ENCODE measurements at regions not wholly inside any gene's neighbourhood (a gene's known extent, or its start where the extent isn't known, plus 50 kb on each side); places are given as distances from the start of the nearest gene placed in this dataset.

DNA sequence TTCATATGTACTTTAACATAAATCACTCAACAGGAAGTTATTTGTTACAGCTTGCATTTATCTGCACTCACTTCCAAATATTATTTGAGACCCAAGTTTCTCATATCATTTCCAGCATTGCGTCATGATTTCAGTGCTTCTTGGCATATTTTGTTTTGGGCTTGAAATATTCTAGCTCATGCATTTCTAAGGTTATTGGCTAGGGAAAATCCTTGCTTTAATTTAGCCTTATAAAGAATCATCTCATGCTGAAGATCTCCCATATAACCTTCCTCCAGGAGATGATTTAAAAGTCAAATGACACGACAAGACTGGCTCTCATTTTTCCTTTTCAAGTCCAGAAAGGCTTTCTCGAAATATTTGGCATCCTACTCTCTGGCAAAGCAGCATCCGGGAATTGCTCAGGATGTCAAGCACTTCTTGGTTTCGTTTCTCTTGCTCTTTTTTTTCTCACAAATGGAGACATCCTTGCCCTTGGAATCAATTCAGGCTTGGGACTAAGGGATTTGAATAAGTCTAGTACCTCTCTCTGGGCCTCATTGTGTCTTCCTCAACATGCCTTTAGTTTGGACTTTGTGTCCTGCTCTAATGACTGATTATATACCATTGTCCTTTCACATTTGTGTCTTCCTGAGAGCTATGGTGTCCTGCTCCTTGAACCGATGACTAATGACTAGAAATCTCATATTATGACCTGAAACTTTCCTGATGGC lies 295.0 kb downstream of the RMST start:
- no peak for DNase-seq (ENCODE audit: low read depth)
- TF ChIP-seq, protein P1, sequence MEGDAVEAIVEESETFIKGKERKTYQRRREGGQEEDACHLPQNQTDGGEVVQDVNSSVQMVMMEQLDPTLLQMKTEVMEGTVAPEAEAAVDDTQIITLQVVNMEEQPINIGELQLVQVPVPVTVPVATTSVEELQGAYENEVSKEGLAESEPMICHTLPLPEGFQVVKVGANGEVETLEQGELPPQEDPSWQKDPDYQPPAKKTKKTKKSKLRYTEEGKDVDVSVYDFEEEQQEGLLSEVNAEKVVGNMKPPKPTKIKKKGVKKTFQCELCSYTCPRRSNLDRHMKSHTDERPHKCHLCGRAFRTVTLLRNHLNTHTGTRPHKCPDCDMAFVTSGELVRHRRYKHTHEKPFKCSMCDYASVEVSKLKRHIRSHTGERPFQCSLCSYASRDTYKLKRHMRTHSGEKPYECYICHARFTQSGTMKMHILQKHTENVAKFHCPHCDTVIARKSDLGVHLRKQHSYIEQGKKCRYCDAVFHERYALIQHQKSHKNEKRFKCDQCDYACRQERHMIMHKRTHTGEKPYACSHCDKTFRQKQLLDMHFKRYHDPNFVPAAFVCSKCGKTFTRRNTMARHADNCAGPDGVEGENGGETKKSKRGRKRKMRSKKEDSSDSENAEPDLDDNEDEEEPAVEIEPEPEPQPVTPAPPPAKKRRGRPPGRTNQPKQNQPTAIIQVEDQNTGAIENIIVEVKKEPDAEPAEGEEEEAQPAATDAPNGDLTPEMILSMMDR (conservative IDR thresholded peaks at IDR 0.05; ENCODE audit: low read length), result no peak
- no peak overlapping the region for H3K4me3 ChIP-seq (ENCODE audit: low read length)

DNA sequence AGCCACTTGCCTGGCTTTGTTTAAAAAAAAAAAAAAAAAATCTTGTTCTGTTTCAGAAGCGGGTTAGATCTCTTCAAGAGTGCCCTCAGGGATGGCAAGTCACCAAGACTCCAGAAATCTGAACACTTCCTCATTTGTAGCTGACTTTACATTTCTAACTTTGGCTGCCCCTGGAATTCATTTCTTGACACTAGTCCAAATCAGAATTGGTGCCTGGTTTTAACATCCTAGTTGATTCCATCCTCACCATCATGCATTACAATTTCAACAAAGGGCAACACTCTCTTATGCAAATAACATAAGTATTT lies 295.5 kb downstream of the RMST start:
- H3K4me3 ChIP-seq (ENCODE audit: low read length), result no peak overlapping the region
- TF ChIP-seq, protein P1 (conservative IDR thresholded peaks at IDR 0.05; ENCODE audit: low read length), result no peak
- DNase-seq (ENCODE audit: low read depth), result no peak

DNA sequence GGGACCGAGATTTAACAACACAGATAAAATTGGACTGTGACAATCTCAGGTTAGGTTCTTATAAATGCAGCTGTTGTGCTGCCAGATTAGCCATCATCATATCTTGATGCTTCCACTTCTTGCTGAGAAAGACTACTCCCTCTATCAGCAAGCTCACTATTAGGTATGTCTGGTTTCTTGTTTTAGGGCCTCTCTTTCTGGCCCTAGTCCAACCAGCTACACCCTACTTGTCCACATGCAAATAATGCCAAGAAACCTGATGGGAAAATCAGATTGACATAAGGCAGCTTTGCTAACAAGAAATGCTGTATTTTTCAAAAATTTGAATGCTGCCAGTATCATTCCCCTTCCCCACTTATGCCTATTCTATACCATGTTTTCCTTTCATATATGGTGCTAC lies 296.0 kb downstream of the RMST start:
- H3K4me3 ChIP-seq (ENCODE audit: low read length), result no peak overlapping the region
- DNase-seq (ENCODE audit: low read depth), result no peak
- TF ChIP-seq, protein P1 (conservative IDR thresholded peaks at IDR 0.05; ENCODE audit: low read length), result no peak

DNA sequence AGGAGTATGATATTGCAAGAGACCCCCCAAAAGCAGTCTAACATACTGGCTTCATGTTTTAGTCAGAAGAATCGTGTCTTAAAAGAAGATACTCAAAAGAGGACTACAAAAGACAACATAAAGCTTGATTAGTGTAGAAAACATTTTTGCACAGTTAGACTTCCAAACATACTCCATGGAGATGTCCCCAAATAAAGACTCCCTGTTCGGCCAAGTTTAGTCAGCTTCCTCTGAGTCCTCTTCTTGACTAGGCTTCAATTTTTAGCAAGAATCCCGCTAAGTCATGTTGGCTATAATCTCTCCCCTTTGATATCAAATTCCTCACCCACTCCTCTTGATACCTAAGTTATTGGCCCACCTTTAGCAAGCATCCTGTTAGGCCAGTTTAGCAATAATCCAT lies 298.0 kb downstream of the RMST start:
- no peak for DNase-seq (ENCODE audit: low read depth)
- no peak overlapping the region for H3K4me3 ChIP-seq (ENCODE audit: low read length)
- TF ChIP-seq, protein P1 (conservative IDR thresholded peaks at IDR 0.05; ENCODE audit: low read length), result no peak

DNA sequence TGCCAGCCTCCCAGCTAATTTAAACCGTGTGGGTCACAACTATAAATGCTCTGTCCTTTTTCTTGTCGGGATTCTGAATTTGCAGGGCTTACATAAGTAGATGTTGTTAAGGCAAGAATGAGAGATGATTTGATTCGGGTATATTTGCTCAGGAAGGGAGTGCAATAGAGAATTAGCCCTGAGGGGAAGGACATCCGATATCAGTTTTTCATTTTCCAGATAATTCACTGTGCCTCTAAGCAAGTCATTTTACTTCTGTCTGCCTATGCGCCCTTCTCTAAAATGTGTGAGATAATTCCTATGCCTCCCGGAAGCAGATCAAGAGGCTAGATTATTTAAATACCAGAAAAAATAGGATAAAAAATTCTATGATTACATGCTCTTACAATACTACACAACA lies 300.5 kb downstream of the RMST start:
- TF ChIP-seq, protein P1 (conservative IDR thresholded peaks at IDR 0.05; ENCODE audit: low read length), result no peak
- no peak for DNase-seq (ENCODE audit: low read depth)
- H3K4me3 ChIP-seq (ENCODE audit: low read length), result no peak overlapping the region

DNA sequence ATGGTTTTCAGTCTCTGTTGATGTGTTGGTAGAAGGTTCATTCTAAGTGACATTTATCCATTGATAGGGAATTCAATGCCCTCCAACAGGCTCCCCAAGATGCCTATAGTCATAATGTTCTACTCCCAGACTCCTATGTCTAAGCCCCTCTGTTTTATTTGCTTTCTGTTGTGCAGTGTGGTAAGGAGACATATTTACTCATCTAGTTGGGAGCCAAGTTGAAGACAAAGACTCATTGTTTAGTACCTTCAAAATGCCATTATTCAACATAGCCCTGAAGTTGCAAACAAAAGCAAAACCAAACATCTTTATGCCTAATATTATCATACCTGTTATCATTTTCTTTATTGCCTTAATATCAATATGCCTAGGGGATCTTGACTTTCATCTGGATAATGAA lies 302.1 kb downstream of the RMST start:
- TF ChIP-seq, protein P1 (conservative IDR thresholded peaks at IDR 0.05; ENCODE audit: low read length), result no peak
- H3K4me3 ChIP-seq (ENCODE audit: low read length), result no peak overlapping the region
- DNase-seq (ENCODE audit: low read depth), result no peak

DNA sequence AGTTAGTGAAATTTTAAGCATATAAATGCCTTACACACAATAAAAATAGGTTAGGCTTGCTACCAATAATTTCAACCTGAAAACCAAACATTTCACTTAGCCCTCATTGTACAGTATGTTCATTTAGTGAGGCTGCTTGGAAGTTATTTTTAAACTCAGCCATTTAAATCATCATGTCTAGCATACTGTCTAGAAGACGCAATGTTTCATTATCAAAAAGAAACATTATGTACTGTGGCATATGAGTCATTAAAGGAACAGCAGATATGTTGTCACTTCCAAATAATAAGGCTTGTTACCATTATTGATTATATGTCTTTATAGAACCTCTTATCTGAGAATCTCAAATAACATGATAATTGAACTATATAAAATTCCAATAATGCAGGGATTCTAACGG lies 304.7 kb downstream of the RMST start:
- TF ChIP-seq, protein P1 (conservative IDR thresholded peaks at IDR 0.05; ENCODE audit: low read length), result no peak
- no peak overlapping the region for H3K4me3 ChIP-seq (ENCODE audit: low read length)
- DNase-seq (ENCODE audit: low read depth), result no peak

Measured in AG10803 (cell line).